GM12873 (cell line): ENCODE measurements at regions not wholly inside any gene's neighbourhood (a gene's known extent, or its start where the extent isn't known, plus 50 kb on each side); places are given as distances from the start of the nearest gene placed in this dataset.

Experiments used
- CTCF ChIP-seq: IDR thresholded peaks from 2 replicates; pipeline ENCODE4 v1.5.1; 2012; ENCODE audit warnings: low read depth, mild to moderate bottlenecking, moderate library complexity, low read length, control low read depth; ENCODE audit not compliant: insufficient read depth; ENCODE audit errors: missing control alignments

DNA sequence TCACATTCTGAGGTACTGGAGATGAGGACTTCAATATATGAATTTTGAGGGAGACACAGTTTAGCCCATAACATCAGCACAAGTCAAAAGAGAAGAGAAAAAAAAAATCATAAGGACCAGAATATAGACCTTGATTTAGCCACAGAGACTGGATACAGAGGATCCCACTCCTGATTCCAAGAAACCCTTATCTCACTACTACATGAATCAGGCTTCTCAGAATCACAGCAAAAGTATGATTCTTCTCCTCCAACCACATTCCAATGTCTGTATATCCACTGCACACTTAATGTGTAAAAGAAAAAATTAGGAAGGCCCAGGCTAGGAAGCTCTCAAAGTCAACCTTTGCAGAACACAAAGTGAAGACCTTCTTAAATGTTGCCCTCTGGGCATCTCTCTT, 610.9 kb downstream of the DTWD2 start:
- TF ChIP-seq CTCF, result no peak

DNA sequence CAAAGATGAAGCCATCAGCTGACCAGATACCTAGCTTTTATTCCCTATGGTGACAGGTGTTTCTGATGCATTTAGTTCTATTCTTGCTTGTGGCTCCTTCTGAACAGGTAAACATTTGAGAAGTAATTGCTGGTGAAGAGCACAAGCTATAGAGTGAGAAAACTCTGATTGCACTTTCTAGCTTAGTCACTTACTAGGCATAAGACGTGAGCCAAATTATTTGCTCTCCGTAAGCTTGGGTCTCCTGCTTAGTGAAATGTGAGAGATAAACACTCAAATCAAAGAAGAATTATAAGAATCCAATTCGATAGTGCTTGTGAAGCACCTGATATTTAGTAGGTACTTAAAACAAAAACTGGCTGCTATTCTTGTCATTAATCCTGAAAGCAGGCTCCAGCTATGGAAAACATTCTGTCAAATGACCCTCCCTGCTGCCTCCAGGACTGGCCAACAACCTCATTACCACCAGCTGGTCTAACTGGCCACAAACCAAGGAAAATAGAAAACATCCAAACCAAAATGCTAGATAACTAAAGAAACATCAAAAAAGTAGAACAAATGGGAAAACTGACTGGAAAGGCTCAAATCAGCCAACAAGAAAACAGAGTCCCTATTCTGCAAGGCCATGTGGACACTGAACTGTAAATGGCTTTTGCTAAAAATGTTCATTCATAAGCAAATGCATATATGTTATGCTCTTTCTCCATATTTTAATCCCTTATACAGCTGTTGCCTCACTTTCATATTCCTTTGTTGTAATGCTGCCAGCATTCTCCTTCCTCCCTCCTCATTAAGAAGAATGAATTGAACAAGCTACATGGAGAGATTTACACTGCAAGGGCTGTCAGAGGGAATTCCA, 616.1 kb downstream of the DTWD2 start:
- no peak for TF ChIP-seq CTCF

- no peak for TF ChIP-seq CTCF
Observed at GRCh38 chr5:118366429-118366828, 621.9 kb downstream of the DTWD2 start.

DNA sequence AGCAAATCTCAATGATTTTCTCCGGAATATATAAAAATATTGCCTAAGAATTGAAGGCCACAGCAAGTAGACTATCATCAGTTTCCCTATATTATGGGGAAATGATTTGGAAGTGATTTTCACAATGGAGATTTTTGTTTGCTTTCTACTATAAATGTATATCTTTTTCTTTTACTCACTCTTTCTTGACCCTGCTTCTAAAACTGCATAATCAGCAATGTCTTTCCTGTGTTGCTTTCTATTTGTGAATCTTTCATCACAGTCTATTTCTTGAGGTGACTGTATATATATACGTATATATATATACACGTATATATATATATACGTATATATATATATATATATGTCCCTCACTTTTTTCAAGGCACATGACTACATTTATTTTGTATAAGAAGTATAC, 622.6 kb downstream of the DTWD2 start:
- no peak for TF ChIP-seq CTCF

- no peak for TF ChIP-seq CTCF
Observed at GRCh38 chr5:118354797-118355196, 633.5 kb downstream of the DTWD2 start.

GRCh38 chr5:118353970-118354369, 634.4 kb downstream of the DTWD2 start:
- no peak for TF ChIP-seq CTCF

DNA sequence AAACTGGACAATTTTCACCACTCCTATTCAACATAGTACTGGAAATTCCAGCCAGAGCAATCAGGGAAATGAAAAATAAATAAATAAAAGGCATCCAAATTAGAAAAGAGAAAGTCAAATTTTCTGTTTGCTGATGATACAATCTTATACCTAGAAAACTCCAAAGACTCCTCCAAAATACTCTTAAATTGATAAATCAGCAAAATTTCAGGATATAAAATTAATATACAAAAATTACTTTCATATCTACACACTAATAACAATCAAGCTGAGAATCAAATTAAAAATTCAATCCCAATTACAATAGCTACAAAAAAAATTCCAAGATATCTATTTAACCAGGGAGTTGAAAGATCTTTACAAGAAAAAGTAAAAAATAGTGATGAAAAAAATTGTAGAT, 651.9 kb downstream of the DTWD2 start:
- no peak for TF ChIP-seq CTCF
